Right renal cortex interstitium (tissue), 3 donors: ENCODE measurements at regions not wholly inside any gene's neighbourhood (a gene's known extent, or its start where the extent isn't known, plus 50 kb on each side); places are given as distances from the start of the nearest gene placed in this dataset.

Source experiments
- DNase-seq, 3 donors: peaks; one replicate each; pipeline ENCODE4 v3.0.0-alpha.2; 2013; ENCODE audit warnings: low read depth in 3 of 3, low spot score in 2 of 3

DNA sequence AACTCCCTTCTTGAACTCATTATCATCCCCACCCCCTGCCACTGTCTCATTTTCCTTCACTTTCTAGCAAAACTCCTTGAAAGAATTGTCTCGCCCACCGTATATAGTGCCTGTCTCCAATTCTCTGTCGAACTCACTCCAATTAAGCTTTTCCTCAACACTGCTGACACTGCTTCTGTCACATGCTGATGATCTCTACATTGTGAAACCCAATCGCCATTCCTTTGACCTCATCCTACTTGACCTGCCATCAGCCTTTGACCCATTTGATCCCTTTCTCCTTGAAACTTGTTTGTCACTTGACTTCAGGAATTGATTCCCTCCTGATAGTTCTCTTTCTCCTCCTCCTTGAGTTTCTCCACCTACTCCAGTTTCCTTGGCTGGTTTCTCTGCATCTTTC lies 54.8 kb downstream of the CCDC71L start:
- no peak for DNase-seq

DNA sequence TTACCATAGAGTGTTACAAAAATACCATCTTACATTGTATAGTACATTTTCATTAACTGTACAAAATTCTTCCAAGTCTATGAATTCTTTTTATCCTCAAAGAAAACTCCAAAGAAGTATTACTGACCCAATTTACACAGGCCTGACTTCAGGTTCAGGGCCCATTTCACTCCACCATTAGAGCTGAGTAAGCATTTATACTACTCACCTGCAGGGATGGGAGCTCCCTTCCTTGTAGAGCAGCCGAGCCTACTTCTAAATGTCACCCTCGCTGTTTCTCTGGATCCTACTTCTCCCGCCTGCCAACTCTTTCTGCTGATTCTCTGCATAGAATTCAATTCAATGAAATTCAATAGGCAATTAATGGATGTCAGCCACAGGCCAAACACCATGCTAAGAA lies 56.0 kb downstream of the CCDC71L start:
- DNase-seq, result no peak

DNA sequence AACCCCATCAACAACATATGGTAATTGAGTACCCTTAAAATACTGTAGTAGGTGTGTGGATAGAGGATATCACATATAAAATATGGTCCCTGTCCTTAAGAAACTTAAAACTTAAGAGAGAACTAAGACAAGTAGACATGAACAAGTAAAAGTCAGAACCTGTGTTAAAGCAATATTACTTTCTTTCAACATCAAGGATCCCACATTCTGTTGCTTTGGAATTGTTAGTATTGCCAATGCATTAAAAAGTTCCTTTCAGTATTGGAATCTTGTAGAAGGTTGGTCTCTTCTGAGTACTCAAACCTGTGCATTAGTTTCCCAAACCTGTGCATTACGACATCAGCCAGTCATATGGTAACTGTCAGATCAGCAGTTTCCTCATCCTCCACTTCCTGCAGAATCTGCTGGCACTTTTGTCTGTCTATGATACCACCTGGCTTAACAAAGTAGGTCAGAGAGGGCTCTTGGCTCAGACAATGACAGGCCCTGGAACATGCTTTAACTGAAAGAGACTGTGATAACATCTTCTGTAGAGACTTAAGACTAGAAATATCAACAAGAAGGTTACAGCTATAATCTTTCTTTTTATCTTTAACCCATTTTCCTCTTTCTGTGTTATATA lies 56.5 kb downstream of the CCDC71L start:
- no peak for DNase-seq

DNA sequence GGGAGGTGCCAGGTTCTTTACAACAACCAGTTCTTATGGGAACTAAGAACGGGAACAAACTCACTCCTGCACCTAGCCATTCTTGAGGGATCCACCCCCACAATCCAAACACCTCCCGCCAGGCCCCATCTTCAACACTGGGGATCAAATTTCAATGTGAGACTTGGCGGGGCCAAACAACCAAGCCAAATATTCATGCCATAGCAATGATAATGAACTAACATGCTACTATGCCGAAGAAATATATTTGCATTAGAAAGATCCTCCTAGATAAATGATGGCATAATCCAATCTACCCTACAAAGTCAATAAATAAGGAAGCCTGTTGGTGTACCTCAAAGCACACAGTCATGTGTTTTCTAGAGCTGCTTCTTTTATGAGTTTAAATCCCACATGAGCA lies 57.6 kb downstream of the CCDC71L start:
- DNase-seq, result no peak

DNA sequence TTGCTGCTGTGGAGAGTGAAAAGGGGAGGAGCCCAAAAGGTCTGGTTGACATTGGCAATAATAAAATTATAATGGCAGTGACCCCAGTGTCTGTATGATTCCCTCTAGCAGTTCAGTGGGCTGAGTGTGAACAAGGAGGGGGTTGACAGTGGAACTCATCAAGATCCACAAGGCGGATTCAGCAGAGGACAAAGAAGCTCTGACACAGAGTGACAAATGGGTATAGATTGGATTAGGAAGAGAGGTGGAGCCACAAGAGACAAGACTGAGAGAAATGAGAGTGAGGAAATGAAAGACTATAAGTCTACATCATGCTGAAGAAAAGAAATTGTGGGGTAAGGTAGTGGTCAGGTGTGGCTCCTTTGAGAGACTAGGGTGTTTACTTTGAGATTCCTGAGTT lies 58.9 kb downstream of the CCDC71L start:
- DNase-seq, result no peak

DNA sequence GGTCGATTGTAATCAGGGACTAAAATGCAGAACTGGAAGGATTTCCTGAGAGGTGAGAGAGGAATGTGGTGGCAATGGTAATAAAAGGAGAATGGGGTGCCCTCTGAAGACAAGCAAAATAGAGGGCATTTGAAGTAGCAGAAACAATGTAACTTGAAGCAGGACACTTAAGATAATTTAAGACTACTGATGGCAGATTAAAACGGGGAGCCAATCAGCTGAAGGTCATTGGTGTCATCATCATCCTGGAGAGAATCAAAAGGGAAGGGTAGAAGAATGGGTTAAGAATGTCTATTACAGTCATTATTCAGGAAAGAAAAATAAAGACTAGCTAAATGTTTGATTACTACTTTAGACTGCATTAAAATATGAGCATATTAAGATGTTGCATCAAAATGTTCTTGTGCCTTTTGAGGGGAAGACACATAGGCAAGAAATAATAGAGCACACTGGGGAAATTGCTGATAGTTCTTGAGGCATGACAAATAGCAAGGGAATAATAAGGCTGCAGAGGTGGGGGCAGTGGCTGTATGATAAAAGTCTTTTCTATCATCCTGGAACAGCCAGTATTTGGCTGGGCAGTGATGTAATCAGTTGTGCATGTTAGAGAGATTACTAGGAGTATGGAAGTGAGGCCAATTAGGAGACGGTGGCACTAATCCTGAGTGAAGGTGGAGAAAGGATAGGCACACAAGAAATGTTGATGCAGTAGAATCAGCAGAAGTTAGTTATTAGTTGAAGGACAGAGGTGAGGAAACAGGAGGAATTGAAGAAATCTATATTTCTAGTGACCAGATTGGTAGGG lies 60.2 kb downstream of the CCDC71L start:
- DNase-seq, result no peak

DNA sequence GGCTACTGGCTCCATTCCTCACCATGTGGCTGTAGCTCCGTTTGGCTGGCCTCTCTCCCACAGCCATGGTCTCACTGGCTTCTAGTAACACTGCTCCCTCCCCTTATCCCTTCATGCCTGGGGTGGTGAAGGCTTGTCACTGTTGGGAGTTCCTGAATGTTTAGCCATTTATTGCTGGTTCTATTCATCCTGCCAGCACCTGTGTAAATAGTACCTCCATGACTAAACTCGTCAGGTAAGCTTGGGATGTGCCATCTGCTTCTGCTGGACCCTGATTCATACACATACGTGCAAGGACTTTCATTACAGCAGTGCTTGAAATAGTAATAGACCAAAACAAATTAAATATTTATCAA lies 61.6 kb downstream of the CCDC71L start:
- DNase-seq, result no peak

DNA sequence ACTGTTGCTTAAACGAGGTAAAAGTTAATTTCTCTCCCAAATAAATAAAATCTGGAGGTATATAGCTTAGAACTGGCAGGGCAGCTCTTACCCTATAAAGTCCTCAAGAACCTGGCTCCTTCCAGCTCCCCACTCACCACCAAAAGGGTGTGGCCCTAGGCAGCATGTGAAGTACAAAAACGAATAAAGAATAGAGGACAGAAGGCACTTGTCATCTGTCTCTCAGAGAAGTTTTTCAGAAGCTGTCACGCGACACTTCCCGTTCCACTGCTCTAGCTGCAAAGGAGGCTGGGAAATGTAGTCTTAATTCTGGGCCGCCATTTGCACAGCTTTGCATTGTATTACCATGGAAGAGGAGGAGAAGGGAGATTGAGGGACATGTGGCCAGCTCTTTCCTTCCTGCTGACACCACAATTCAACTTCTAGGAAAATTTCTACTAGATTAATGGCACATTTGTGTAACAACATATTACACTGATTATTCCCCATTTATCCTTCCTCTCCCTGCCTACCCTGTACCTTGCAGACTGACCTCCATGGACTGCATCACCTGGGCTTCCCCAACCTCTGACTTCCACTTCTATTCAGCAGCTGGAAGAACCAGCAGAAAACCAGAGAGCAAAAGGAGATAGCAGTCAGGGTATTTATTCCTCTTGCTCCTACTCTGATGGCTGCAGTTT lies 62.2 kb downstream of the CCDC71L start:
- DNase-seq, result peak in 1 of 3 donors; percentile 41

DNA sequence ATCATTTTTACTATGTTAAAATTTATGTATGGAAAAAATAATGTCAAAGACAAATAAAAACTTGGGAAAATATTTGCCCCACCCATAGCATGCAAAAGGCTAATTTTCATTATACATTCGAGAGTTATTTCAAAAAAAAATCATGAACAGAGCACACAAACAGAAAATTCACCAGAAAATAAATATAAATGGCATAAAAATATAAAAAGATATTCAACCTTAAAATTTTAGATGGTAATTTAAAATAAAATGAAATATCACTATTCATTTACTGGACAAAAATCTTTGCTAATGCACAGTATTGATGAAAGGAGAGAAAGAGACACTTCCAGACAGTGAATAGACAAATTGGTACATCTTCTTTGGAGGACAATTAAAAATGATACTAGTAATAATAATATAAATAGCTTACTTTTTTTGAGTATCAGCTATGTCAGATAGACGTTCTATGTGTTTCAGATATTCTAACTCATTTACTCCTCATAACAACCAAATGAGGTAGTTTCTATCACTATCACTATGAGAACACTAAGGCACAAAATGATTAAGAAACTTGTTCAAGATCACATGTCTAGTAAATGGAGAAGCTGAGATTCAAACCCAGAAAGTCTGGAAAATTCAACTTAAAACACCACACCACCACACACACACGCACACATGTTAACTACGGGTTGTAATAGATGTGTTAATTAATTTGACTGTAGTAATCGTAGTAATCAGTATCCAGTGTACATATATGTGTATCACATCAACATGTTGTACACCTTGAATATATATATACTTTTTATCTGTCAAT lies 63.0 kb downstream of the CCDC71L start:
- no peak for DNase-seq

DNA sequence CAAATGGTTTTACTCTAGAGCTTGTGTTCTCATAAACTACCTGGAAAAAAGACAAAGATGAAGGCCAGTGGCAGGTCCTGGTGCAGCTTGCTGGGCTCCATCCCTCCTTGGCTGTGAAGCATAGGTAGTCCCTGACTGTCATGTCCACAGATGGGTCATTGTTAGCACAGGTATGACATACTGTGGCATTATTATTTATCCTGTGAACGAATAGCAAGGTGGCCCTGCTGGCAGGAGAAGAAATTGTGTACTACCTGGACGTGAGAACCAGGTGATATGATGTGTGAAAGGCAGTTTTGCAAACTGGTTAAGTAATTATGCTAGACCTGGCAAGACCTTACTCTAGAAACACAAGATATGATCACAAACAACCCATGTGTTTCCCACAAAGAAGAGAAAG lies 63.9 kb downstream of the CCDC71L start:
- no peak for DNase-seq

DNA sequence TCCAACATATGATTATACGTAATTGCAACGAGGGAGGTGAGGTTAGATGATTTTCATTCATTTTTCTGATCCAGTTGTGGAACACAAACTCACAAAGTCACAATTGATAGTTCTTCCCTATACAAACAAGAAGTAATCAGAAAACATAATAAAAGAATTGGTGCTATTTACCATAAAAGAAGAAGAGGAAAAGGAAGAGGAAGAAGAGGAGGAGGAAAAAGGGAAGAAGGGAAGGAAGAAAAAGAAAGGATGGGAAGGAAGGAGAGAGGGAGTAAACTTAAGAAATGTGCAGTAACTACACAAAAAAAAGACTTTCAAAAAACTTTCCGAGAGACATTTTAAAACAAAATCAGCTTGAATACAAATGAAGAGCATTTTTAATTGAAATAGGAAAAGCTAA lies 65.0 kb downstream of the CCDC71L start:
- no peak for DNase-seq

DNA sequence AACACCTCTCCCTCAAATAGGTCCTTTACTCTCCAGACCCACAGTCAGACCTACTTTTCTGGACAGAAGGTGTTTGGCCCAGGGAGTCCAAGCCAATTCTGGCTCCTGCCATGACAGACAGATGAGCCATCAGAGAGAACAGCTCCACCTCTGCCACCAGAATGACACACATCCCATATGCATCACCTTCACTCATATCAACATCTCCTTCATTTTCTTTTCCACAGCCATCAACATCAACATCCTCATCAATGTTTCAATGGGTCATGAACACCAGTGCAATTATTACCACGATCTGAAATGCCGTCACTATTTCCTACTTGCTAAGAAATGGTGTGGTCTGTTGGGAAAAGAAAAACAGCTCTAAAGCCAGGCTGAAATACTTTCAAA lies 67.9 kb downstream of the CCDC71L start:
- DNase-seq, result no peak

DNA sequence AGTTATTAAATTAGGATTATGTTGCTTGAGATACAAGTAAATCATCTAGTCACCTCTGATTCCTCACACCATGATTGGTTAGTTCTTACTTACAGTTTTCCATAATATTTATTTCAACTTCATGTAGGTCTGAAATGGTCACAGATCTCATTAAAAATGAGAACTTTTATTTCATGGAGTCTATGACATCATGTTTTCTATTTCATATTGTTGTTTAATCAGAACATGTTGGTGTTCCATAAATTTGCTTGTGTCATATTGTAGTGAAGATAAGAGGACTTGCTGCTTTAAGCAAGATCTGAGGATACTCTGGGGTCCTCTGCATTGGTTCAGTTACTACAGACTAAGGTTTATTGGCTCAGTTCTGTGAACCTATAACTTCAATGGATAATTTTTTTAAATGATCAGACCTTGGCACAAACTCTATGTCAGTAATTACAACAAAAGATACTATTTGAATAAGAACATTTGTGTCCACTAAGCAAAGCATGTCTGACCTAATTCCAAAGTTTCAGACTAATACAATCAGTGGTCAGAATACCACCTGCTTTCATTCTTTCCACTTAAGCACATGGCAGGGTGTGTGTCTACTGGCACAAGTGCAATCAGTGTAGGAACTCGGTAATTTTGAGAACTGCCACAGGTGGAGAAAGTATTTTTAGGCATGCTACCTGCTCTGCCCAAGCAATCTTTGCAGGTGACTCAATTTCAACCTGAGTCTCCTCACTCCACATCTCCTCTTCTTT lies 68.5 kb downstream of the CCDC71L start:
- no peak for DNase-seq

DNA sequence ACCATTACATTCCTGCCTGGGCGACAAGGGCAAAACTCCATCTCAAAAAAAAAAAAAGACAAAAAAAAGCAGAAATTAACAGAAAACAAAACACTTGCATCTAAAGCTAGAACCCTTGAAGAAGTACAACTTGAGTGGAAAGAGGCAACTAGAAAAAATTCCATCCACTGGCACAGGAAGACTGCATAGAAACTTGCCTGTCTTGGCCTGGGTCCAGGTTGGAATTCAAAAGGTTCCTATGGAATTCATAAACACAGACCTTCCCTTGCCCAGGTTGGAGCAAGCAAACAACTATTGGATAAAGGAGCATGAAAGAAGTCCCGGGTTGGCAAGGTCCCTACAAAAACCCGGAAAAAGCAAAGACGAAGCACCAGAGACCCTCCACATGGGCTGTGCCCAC lies 69.8 kb downstream of the CCDC71L start:
- no peak for DNase-seq

DNA sequence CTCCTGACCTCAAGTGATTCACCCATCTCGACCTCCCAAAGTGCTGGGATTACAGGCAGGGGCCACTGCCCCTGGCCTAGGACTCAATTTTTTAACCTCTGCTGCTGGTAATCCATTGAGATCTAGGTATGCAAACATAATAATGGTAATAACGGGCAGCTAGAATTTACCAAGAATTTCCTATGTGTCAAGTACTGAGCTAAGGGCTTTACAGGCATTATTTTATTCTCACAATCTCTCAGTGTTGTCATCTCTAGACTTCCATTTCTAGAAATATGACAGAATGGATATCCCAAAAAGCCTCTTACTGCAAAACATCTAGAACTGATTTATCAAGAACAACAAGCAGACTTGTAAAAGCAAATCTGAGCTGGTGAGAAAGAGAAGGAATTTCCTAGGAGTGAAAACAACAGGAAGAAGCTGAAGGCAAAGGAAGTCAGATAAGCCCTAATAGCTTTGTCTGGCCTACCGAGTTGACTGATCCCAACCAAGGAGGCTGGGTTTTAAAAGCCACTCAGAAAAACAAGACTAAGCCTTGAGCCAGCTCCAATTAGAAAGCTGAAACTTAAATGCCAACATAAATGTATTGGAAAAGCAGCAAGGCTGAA lies 70.6 kb downstream of the CCDC71L start:
- no peak for DNase-seq

DNA sequence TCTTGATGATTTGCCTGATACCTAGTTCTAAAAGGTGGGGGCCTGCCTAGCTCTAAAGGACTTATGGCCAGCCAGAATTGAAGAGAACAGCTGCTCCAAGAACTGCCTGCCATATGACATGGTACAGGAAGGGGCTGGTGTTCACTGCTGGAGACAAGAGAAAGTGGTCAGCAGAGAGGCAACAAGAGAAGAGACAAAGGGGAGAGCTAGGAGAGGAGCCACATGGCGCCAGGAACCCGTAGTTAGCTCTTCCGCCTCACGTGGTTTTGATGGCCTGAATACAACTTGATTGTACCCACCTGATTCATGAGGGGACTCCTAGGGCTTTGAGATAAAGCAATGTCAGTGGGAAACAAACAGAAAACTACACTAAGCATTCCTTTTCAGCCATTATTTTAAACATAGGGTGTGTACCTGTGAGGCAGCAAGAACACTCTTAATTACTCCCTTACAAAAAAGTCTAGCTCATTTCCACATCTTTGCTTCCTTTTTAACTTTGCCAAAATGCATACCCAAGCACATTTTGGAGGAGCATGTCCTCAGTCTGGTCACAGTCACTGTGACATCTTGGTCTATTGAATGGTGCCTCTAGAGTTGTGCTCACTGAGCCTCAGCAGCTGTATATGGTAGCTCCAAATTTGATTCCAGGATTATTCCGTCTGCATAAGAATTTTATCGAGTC lies 71.6 kb downstream of the CCDC71L start:
- DNase-seq, result no peak

DNA sequence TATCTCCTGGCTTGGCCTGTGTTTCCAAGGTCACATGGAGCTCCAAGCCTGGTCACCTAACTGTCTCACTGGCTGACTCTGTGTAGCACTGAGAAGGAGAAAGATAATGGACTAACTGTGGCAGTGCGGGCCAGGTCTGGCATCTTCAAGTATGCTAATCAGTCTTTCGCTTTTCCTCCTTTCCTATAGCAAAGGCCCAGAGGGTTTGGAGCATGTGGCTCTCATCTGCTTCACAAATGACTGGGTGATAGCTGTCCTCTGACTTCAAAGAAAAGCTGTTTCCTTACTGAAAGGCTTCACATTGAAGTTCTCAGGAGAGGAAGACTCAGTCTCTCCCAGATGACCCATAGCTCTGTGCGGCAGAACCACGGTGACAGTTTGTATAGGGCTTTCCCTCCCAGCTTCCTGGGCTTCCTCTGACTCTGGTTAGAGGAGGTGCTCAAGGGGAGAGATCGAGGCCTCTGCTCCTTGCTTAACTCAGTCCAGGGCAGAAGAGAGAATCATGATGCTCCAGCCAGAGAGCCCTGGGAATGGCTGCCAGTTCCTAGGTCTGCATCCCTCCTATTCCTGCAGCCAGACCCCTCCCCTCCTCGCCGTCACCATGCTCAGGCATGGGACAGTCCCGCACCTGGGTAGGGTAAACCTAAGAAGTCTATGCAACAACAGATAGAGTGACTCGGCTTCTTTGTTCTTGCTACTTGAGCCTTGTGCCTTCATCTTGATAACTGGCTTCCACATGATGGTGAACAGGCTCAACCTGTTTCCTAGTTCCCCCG lies 72.3 kb downstream of the CCDC71L start:
- DNase-seq, result no peak

DNA sequence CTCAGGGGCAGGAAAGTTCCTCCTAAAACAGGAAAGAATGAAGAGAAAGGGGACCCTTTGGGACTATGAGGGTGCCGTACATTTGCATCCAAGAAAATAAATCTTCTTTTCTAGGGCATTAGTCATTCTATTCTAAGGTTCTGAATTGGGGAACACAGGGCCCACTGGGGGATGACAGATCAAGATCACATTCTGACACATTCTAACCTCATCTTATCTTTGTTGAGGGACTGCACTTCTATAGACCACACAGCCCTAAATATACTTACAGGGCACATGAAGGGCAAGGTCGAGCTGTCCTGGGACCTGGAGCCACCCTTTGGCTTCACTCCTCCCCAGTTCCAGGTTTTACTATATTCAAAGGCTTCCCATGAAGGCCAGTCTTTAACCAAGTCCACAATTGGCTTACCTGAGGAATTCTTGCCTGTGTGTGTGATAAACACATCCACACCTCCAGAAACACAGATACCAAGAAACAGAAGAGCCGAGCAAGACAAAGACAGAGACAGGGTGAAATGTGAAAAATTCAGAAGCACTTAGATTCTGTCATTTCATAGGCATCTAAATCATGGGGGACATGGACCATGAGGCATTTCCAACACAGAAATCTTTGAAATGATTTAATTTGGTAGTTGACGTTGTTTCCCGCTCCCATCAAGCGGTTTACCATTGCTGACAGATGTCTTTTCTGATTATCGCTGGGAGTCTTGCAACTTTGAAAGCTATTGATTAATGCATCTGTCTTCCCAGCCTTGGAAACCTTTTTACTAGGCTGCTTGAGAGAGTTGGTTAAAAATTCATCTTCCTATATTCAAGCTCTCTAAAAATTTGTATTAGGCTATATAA lies 75.8 kb downstream of the CCDC71L start:
- no peak for DNase-seq
